Upper lobe of right lung (tissue), 1 donor: ENCODE measurements at regions not wholly inside any gene's neighbourhood (a gene's known extent, or its start where the extent isn't known, plus 50 kb on each side); places are given as distances from the start of the nearest gene placed in this dataset.

ENCODE experiments used
- ATAC-seq: fragments of 200-7000 bp; cut with Tn5 transposase; one replicate; pipeline ENCODE4 v1.9.1; 2020; ENCODE audit warnings: mild to moderate bottlenecking, moderate library complexity
- DNase-seq: peaks from one replicate; pipeline ENCODE4 v3.0.0-alpha.2; 2020
- H3K27ac ChIP-seq: fragments of 200-600 bp; one replicate; pipeline ENCODE4 v1.8.0; 2022
- H3K27me3 ChIP-seq: fragments of 200-600 bp; one replicate; pipeline ENCODE4 v1.8.0; 2022; ENCODE audit warnings: mild to moderate bottlenecking
- H3K36me3 ChIP-seq: fragments of 200-600 bp; one replicate; pipeline ENCODE4 v1.8.0; 2022
- H3K4me1 ChIP-seq: fragments of 200-600 bp; one replicate; pipeline ENCODE4 v1.8.0; 2022
- H3K4me3 ChIP-seq: fragments of 200-600 bp; one replicate; pipeline ENCODE4 v1.8.0; 2022; ENCODE audit warnings: mild to moderate bottlenecking
- H3K9me3 ChIP-seq: fragments of 200-600 bp; one replicate; pipeline ENCODE4 v1.8.0; 2022
- CTCF ChIP-seq: fragments of 200-600 bp; IDR thresholded peaks from one replicate; pipeline ENCODE4 v1.8.0; 2022; ENCODE audit warnings: antibody characterized with exemption
- intact Hi-C: fragments of 100-400 bp; cut with DNase I; formaldehyde crosslinking; loops from one replicate; pipeline ENCODE4 v1.11.0; 2022
- donor health status: DM: no; HTN: yes; CAD: no; lungs with severe emphysema.

GRCh38 chr10:130795819-130796218 lies 515.7 kb downstream of the TCERG1L start:
- DNase-seq: no peak
- H3K4me1 ChIP-seq: no peaks in the 10 kb centered on the region
- H3K27me3 ChIP-seq: no peaks in the 10 kb centered on the region
- no peak for ATAC-seq
- no peak overlapping the region for H3K4me3 ChIP-seq
- no peaks in the 10 kb centered on the region for H3K36me3 ChIP-seq
- H3K27ac ChIP-seq: no peak overlapping the region
- no peaks in the 10 kb centered on the region for H3K9me3 ChIP-seq
- no peak for TF ChIP-seq CTCF
- intact Hi-C loops: no loop called here

- no peak overlapping the region for H3K4me3 ChIP-seq
- intact Hi-C loops: no loop called here
- no peak overlapping the region for H3K27ac ChIP-seq
- no peaks in the 10 kb centered on the region for H3K9me3 ChIP-seq
- no peak for ATAC-seq
- no peaks in the 10 kb centered on the region for H3K27me3 ChIP-seq
- H3K36me3 ChIP-seq: no peaks in the 10 kb centered on the region
- TF ChIP-seq CTCF: no peak
- no peaks in the 10 kb centered on the region for H3K4me1 ChIP-seq
- DNase-seq: peak; percentile 13
Measured at GRCh38 chr10:130799532-130799931, 512.0 kb downstream of the TCERG1L start.

GRCh38 chr10:130800281-130800680 lies 511.2 kb downstream of the TCERG1L start:
- Histone ChIP-seq H3K27ac (no peak overlapping the region), H3K27me3 (no peaks in the 10 kb centered on the region), H3K4me3 (no peak overlapping the region), H3K9me3 (no peaks in the 10 kb centered on the region), H3K4me1 (no peaks in the 10 kb centered on the region), H3K36me3 (no peaks in the 10 kb centered on the region)
- intact Hi-C loops: no loop called here
- ATAC-seq (no peak), DNase-seq (no peak)
- TF ChIP-seq CTCF: no peak

GRCh38 chr10:130801276-130801675 lies 510.2 kb downstream of the TCERG1L start:
- Histone ChIP-seq H3K27ac (no peak overlapping the region), H3K4me3 (no peak overlapping the region), H3K36me3 (no peaks in the 10 kb centered on the region), H3K9me3 (no peaks in the 10 kb centered on the region), H3K27me3 (no peaks in the 10 kb centered on the region), H3K4me1 (no peaks in the 10 kb centered on the region)
- no peak for TF ChIP-seq CTCF
- DNase-seq: peak; percentile 55
- ATAC-seq: no peak
- intact Hi-C loops: no loop called here

- no peak for ATAC-seq
- Histone ChIP-seq H3K27me3 (no peaks in the 10 kb centered on the region), H3K4me3 (no peak overlapping the region), H3K27ac (no peak overlapping the region), H3K9me3 (no peaks in the 10 kb centered on the region), H3K4me1 (no peaks in the 10 kb centered on the region), H3K36me3 (no peaks in the 10 kb centered on the region)
- DNase-seq: peak; percentile 51
- no peak for TF ChIP-seq CTCF
- intact Hi-C loops: no loop called here
Measured at GRCh38 chr10:130801784-130802183, 509.7 kb downstream of the TCERG1L start.

- DNase-seq: peak; percentile 17
- intact Hi-C loops: no loop called here
Measured at GRCh38 chr10:130802301-130802700, 509.2 kb downstream of the TCERG1L start.

More at GRCh38 chr10:130802301-130802700, 509.2 kb downstream of the TCERG1L start:
- no peaks in the 10 kb centered on the region for H3K9me3 ChIP-seq
- ATAC-seq: no peak
- H3K27me3 ChIP-seq: no peaks in the 10 kb centered on the region
- H3K36me3 ChIP-seq: no peaks in the 10 kb centered on the region
- no peaks in the 10 kb centered on the region for H3K4me1 ChIP-seq
- H3K4me3 ChIP-seq: no peak overlapping the region
- TF ChIP-seq CTCF: no peak
- H3K27ac ChIP-seq: no peak overlapping the region
